PC-9 (cell line): ENCODE measurements at regions not wholly inside any gene's neighbourhood (a gene's known extent, or its start where the extent isn't known, plus 50 kb on each side); places are given as distances from the start of the nearest gene placed in this dataset.

Experiments used
- CTCF ChIP-seq: fragments of 200-600 bp; sonication (generic); conservative IDR thresholded peaks from 2 replicates; pipeline ENCODE4 v1.6.1; 2017; ENCODE audit warnings: mixed run types, antibody characterized with exemption, mild to moderate bottlenecking, moderate library complexity
- EZH2 ChIP-seq: fragments of 200-600 bp; sonication (generic); IDR thresholded peaks from 2 replicates; pipeline ENCODE4 v1.8.0; 2017; ENCODE audit warnings: antibody characterized with exemption, low read depth

- TF ChIP-seq CTCF: no peak
- TF ChIP-seq EZH2: no peak
These were observed 215.9 kb downstream of the RNF152 start for GRCh38 chr18:61676773-61677434.
